SK-N-SH (cell line): ENCODE measurements at regions not wholly inside any gene's neighbourhood (a gene's known extent, or its start where the extent isn't known, plus 50 kb on each side); places are given as distances from the start of the nearest gene placed in this dataset.

Experiments
- CTCF ChIA-PET: fragments of 300-600, 350-600 bp; formaldehyde crosslinking; extraction: SDS; loops from one replicate; lab custom pipeline; 2021; lab: Yijun Ruan, JAX
- POLR2A ChIA-PET: fragments of 350-600 bp; sonication (Branson Sonifier 250); formaldehyde crosslinking; extraction: SDS; loops from one replicate; lab custom pipeline; 2020; ENCODE audit warnings: antibody characterized with exemption, inconsistent platforms; lab: Yijun Ruan, JAX
- DNase-seq: peaks from one replicate; pipeline ENCODE4 v3.0.0; 2012
- H2AFZ ChIP-seq: fragments of 200-600 bp; sonication (generic); 2 replicates; pipeline ENCODE4 v1.8.1; 2016; ENCODE audit warnings: antibody characterized with exemption, mild to moderate bottlenecking, low read depth
- H3F3A ChIP-seq: fragments of 200-600 bp; sonication (generic); replicated peaks from 2 replicates; pipeline ENCODE3; 2016; ENCODE audit warnings: antibody characterized with exemption, mild to moderate bottlenecking; ENCODE audit not compliant: insufficient read depth
- H3K27ac ChIP-seq, 2 experiments: fragments of 200-500 bp in 1 of 2; fragments of 200-600 bp in 1 of 2; sonication (Bioruptor generic) in 1 of 2; sonication (generic), shearing (Covaris generic) in 1 of 2; 2 replicates each; pipeline versions ENCODE4 v1.5.1 to v1.6.1; 2014 to 2016; ENCODE audit warnings: low read depth in 2 of 2, inconsistent platforms in 1 of 2, low read length in 1 of 2, mild to moderate bottlenecking in 1 of 2, mixed read lengths in 1 of 2
- H3K27me3 ChIP-seq: fragments of 200-600 bp; sonication (generic), shearing (Covaris generic); 2 replicates; pipeline ENCODE4 v1.6.1; 2016; ENCODE audit warnings: mixed run types; ENCODE audit not compliant: insufficient read depth
- H3K36me3 ChIP-seq, 2 experiments: fragments of 200-500 bp in 1 of 2; fragments of 200-600 bp in 1 of 2; sonication (Bioruptor generic) in 1 of 2; sonication (generic) in 1 of 2; replicated peaks in 1 of 2; 2 replicates each; pipeline versions ENCODE3 to v1.5.1; 2014 to 2016; ENCODE audit warnings: low read length in 1 of 2, mild to moderate bottlenecking in 1 of 2; ENCODE audit not compliant: insufficient read depth in 2 of 2, control insufficient read depth in 1 of 2
- H3K4me1 ChIP-seq, 2 experiments: fragments of 200-500 bp in 1 of 2; fragments of 200-600 bp in 1 of 2; sonication (Bioruptor generic) in 1 of 2; sonication (generic), shearing (Covaris generic) in 1 of 2; 2 replicates each; pipeline versions ENCODE4 v1.5.1 to v1.6.1; 2014 to 2016; ENCODE audit warnings: low read depth in 1 of 2, low read length in 1 of 2, mixed run types in 1 of 2; ENCODE audit not compliant: insufficient read depth in 2 of 2, control insufficient read depth in 1 of 2
- H3K4me2 ChIP-seq: fragments of 200-600 bp; sonication (generic), shearing (Covaris generic); 2 replicates; pipeline ENCODE4 v1.6.1; 2017; ENCODE audit warnings: mixed run types
- H3K4me3 ChIP-seq, 2 experiments: fragments of 200-500 bp in 1 of 2; fragments of 200-600 bp in 1 of 2; sonication (Bioruptor generic) in 1 of 2; sonication (generic), shearing (Covaris generic) in 1 of 2; 2 replicates each; pipeline versions ENCODE4 v1.5.1 to v1.8.1; 2014 to 2016; ENCODE audit warnings: low read depth in 2 of 2, inconsistent platforms in 1 of 2, low read length in 1 of 2, mild to moderate bottlenecking in 1 of 2, mixed read lengths in 1 of 2, moderate library complexity in 1 of 2
- H3K79me2 ChIP-seq: fragments of 200-600 bp; sonication (generic); 2 replicates; pipeline ENCODE4 v1.8.1; 2017; ENCODE audit warnings: mild to moderate bottlenecking; ENCODE audit not compliant: insufficient read depth
- H3K9ac ChIP-seq: fragments of 200-600 bp; sonication (generic); 2 replicates; pipeline ENCODE4 v1.6.1; 2017; ENCODE audit warnings: mixed run types
- H3K9me2 ChIP-seq: fragments of 200-600 bp; sonication (generic); 2 replicates; pipeline ENCODE4 v1.6.1; 2017; ENCODE audit warnings: mixed run types
- H3K9me3 ChIP-seq: fragments of 200-600 bp; sonication (generic); 2 replicates; pipeline ENCODE4 v1.6.1; 2017; ENCODE audit warnings: mixed run types, mild to moderate bottlenecking, moderate library complexity
- H4K20me1 ChIP-seq: fragments of 200-600 bp; sonication (generic); 2 replicates; pipeline ENCODE4 v1.6.1; 2017; ENCODE audit warnings: mild to moderate bottlenecking, mixed run types; ENCODE audit not compliant: insufficient read depth
- CHD2 ChIP-seq: fragments of 150-350 bp; IDR thresholded peaks from 2 replicates; pipeline ENCODE4 v1.6.1; 2018; ENCODE audit warnings: low read length; ENCODE audit not compliant: partially characterized antibody
- GABPA ChIP-seq: IDR thresholded peaks from 2 replicates; pipeline ENCODE4 v1.4.0; 2012; ENCODE audit warnings: low read depth, mild to moderate bottlenecking
- MXI1 ChIP-seq: IDR thresholded peaks from 2 replicates; pipeline ENCODE4 v1.6.1; 2012; ENCODE audit warnings: mild to moderate bottlenecking, low read depth, low read length, improper control_type of control experiment
- NFIC ChIP-seq: IDR thresholded peaks from 2 replicates; pipeline ENCODE4 v1.4.0; 2012; ENCODE audit warnings: borderline replicate concordance
- NRF1 ChIP-seq: IDR thresholded peaks from 2 replicates; pipeline ENCODE4 v1.6.1; 2012; ENCODE audit warnings: low read depth, mild to moderate bottlenecking, low read length
- PBX3 ChIP-seq: IDR thresholded peaks from 2 replicates; pipeline ENCODE4; 2012
- RAD21 ChIP-seq: IDR thresholded peaks from 2 replicates; pipeline ENCODE4 v1.6.1; 2012; ENCODE audit warnings: mild to moderate bottlenecking, low read length
- REST ChIP-seq: IDR thresholded peaks from 2 replicates; pipeline ENCODE4 v1.6.1; 2012; ENCODE audit warnings: mild to moderate bottlenecking, low read depth, low read length, moderate library complexity
- RXRA ChIP-seq: IDR thresholded peaks from 2 replicates; pipeline ENCODE4 v1.4.0; 2012; ENCODE audit warnings: low read depth, mild to moderate bottlenecking, borderline replicate concordance
- SIN3A ChIP-seq: IDR thresholded peaks from 2 replicates; pipeline ENCODE4 v1.6.1; 2012; ENCODE audit warnings: low read depth, mild to moderate bottlenecking, low read length, moderate library complexity, borderline replicate concordance
- SMC3 ChIP-seq: IDR thresholded peaks from 2 replicates; pipeline ENCODE4 v1.6.1; 2012; ENCODE audit warnings: low read depth, low read length, improper control_type of control experiment
- TEAD4 ChIP-seq: IDR thresholded peaks from 2 replicates; pipeline ENCODE4 v1.4.0; 2012; ENCODE audit warnings: mild to moderate bottlenecking, borderline replicate concordance; ENCODE audit not compliant: insufficient read depth
- ZBTB33 ChIP-seq: IDR thresholded peaks from 2 replicates; pipeline ENCODE4 v1.4.0; 2012; ENCODE audit warnings: low read depth, borderline replicate concordance
- WGBS: methylation state at CpG from one replicate; pipeline ENCODE4 v1.1.6; 2017; ENCODE audit warnings: low lambda C conversion rate; 5-methylcytosine and 5-hydroxymethylcytosine counted together
- TF ChIP-seq, protein P1 (sequence below): IDR thresholded peaks from 2 replicates; pipeline ENCODE4 v1.4.0; 2012; ENCODE audit warnings: low read depth, borderline replicate concordance
- TF ChIP-seq, protein P2 (sequence below): fragments of 150-350 bp; IDR thresholded peaks from 2 replicates; pipeline ENCODE4 v1.6.1; 2016; ENCODE audit warnings: mild to moderate bottlenecking, low read depth, low read length

GRCh38 chr13:99734013-99734693 lies 232.9 kb downstream of the TM9SF2 start:
- H3K27ac ChIP-seq: no peak overlapping the region
- DNase-seq: no peak
- H3F3A ChIP-seq: no peaks in the 10 kb centered on the region
- 68% methylated on average over 7 of the region's 7 CpGs for WGBS
- H3K9me2 ChIP-seq: no peaks in the 10 kb centered on the region
- no peak overlapping the region for H3K9ac ChIP-seq
- CTCF ChIA-PET: no interaction called here
- H3K79me2 ChIP-seq: no peaks in the 10 kb centered on the region
- no peak overlapping the region for H2AFZ ChIP-seq
- TF ChIP-seq REST (no peak), RAD21 (no peak), CHD2 (no peak), SIN3A (no peak), RXRA (no peak), NFIC (no peak), ZBTB33 (no peak), TEAD4 (no peak), NRF1 (no peak), PBX3 (no peak), SMC3 (no peak), GABPA (no peak), MXI1 (no peak)
- TF ChIP-seq, protein P1, sequence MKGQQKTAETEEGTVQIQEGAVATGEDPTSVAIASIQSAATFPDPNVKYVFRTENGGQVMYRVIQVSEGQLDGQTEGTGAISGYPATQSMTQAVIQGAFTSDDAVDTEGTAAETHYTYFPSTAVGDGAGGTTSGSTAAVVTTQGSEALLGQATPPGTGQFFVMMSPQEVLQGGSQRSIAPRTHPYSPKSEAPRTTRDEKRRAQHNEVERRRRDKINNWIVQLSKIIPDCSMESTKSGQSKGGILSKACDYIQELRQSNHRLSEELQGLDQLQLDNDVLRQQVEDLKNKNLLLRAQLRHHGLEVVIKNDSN: no peak
- TF ChIP-seq, protein P2, sequence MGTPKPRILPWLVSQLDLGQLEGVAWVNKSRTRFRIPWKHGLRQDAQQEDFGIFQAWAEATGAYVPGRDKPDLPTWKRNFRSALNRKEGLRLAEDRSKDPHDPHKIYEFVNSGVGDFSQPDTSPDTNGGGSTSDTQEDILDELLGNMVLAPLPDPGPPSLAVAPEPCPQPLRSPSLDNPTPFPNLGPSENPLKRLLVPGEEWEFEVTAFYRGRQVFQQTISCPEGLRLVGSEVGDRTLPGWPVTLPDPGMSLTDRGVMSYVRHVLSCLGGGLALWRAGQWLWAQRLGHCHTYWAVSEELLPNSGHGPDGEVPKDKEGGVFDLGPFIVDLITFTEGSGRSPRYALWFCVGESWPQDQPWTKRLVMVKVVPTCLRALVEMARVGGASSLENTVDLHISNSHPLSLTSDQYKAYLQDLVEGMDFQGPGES: no peak
- H3K4me3 ChIP-seq: no peak overlapping the region
- no peaks in the 10 kb centered on the region for H4K20me1 ChIP-seq
- no peaks in the 10 kb centered on the region for H3K27me3 ChIP-seq
- H3K4me2 ChIP-seq: no peak overlapping the region
- H3K9me3 ChIP-seq: no peaks in the 10 kb centered on the region
- no peaks in the 10 kb centered on the region for H3K36me3 ChIP-seq
- peaks cover 0 to 4% of the 10 kb centered on the region in 2 experiments; a peak in 2 of 4 replicates for H3K4me1 ChIP-seq
- POLR2A ChIA-PET: no interaction called here
